Neural cell (in vitro differentiated cells): ENCODE measurements at regions not wholly inside any gene's neighbourhood (a gene's known extent, or its start where the extent isn't known, plus 50 kb on each side); places are given as distances from the start of the nearest gene placed in this dataset.

Experiments used
- H2AFZ ChIP-seq: fragments of 200-600, 300-800 bp; sonication (generic), shearing (Covaris generic); 2 replicates; pipeline ENCODE4 v1.6.0; 2014; ENCODE audit warnings: low read depth, mild to moderate bottlenecking, antibody characterized with exemption, low read length, moderate library complexity
- H3F3A ChIP-seq: fragments of 200-600 bp; shearing (Covaris generic); 2 replicates; pipeline ENCODE4 v1.6.1; 2016; ENCODE audit warnings: mild to moderate bottlenecking, moderate library complexity, mixed read lengths, antibody characterized with exemption, low read length; ENCODE audit not compliant: insufficient read depth, poor library complexity, severe bottlenecking
- H3K27ac ChIP-seq: fragments of 200-600, 300-800 bp; sonication (generic), shearing (Covaris generic); 2 replicates; pipeline ENCODE4 v1.5.1; 2014; ENCODE audit warnings: mild to moderate bottlenecking, low read length, moderate library complexity
- H3K27me3 ChIP-seq: fragments of 300-800, 200-600 bp; sonication (generic), shearing (Covaris generic); 2 replicates; pipeline ENCODE4 v1.6.0; 2014; ENCODE audit warnings: mild to moderate bottlenecking, low read depth, low read length, moderate library complexity; ENCODE audit not compliant: insufficient read depth
- H3K36me3 ChIP-seq: fragments of 300-800, 200-600 bp; sonication (generic), shearing (Covaris generic); 2 replicates; pipeline ENCODE4 v1.5.1; 2014; ENCODE audit warnings: mild to moderate bottlenecking, antibody characterized with exemption, low read length, moderate library complexity; ENCODE audit not compliant: insufficient read depth
- H3K4me2 ChIP-seq: fragments of 300-800, 200-600 bp; sonication (generic), shearing (Covaris generic); 2 replicates; pipeline ENCODE4 v1.6.0; 2014; ENCODE audit warnings: mild to moderate bottlenecking, low read length
- H3K4me3 ChIP-seq: fragments of 300-800, 200-600 bp; sonication (generic), shearing (Covaris generic); 2 replicates; pipeline ENCODE4 v1.5.1; 2014; ENCODE audit warnings: mild to moderate bottlenecking, low read length, moderate library complexity
- H3K79me2 ChIP-seq: fragments of 200-600 bp; shearing (Covaris generic); replicated peaks from 2 replicates; pipeline ENCODE4 v1.6.0; 2014; ENCODE audit warnings: mild to moderate bottlenecking, low read length, moderate library complexity; ENCODE audit not compliant: insufficient read depth
- H3K9ac ChIP-seq: fragments of 300-800, 200-600 bp; sonication (generic), shearing (Covaris generic); 2 replicates; pipeline ENCODE4 v1.6.1; 2016; ENCODE audit warnings: mild to moderate bottlenecking, low read length, mixed read lengths
- H3K9me2 ChIP-seq: fragments of 200-600 bp; shearing (Covaris generic); 2 replicates; pipeline ENCODE4 v1.6.1; 2016; ENCODE audit warnings: mild to moderate bottlenecking, low read length, mixed read lengths; ENCODE audit not compliant: insufficient read depth
- H3K9me3 ChIP-seq: fragments of 200-600, 300-800 bp; sonication (generic), shearing (Covaris generic); 2 replicates; pipeline ENCODE4 v1.6.1; 2016; ENCODE audit warnings: mild to moderate bottlenecking, mixed run types, low read length, moderate library complexity, mixed read lengths
- H4K20me1 ChIP-seq: fragments of 200-600 bp; shearing (Covaris generic); 2 replicates; pipeline ENCODE4 v1.6.1; 2016; ENCODE audit warnings: mild to moderate bottlenecking, mixed run types; ENCODE audit not compliant: insufficient read depth
- EP300 ChIP-seq: fragments of 450-650 bp; conservative IDR thresholded peaks from 2 replicates; pipeline ENCODE4 v1.6.1; 2014; ENCODE audit warnings: antibody characterized with exemption, mild to moderate bottlenecking, moderate library complexity; ENCODE audit not compliant: poor library complexity, severe bottlenecking
- EZH2 ChIP-seq: fragments of 200-600, 300-800 bp; shearing (Covaris generic), sonication (generic); IDR thresholded peaks from 2 replicates; pipeline ENCODE4 v1.6.1; 2014; ENCODE audit warnings: antibody characterized with exemption, low read length, borderline replicate concordance, mild to moderate bottlenecking; ENCODE audit not compliant: insufficient read depth, poor library complexity, severe bottlenecking
- MXI1 ChIP-seq: fragments of 450-650 bp; conservative IDR thresholded peaks from 2 replicates; pipeline ENCODE4 v1.6.1; 2014; ENCODE audit warnings: antibody characterized with exemption, mild to moderate bottlenecking; ENCODE audit not compliant: poor library complexity, severe bottlenecking
- POLR2AphosphoS5 ChIP-seq: IDR thresholded peaks from 2 replicates; pipeline ENCODE4 v1.6.1; 2012
- RAD21 ChIP-seq: fragments of 450-650 bp; conservative IDR thresholded peaks from 2 replicates; pipeline ENCODE4 v1.6.1; 2014; ENCODE audit warnings: antibody characterized with exemption, mild to moderate bottlenecking, moderate library complexity
- SMC3 ChIP-seq: fragments of 450-650 bp; conservative IDR thresholded peaks from 2 replicates; pipeline ENCODE4 v1.6.1; 2014; ENCODE audit warnings: antibody characterized with exemption, mild to moderate bottlenecking, moderate library complexity; ENCODE audit not compliant: poor library complexity
- TAF1 ChIP-seq: IDR thresholded peaks from 2 replicates; pipeline ENCODE4 v1.6.1; 2012; ENCODE audit warnings: low read depth
- TF ChIP-seq, protein P1 (sequence below): IDR thresholded peaks from 2 replicates; pipeline ENCODE4 v1.6.1; 2012; ENCODE audit warnings: borderline replicate concordance
- TF ChIP-seq, protein P2 (sequence below): fragments of 450-650 bp; IDR thresholded peaks from 2 replicates; pipeline ENCODE4 v1.5.1; 2014; ENCODE audit warnings: antibody characterized with exemption, mild to moderate bottlenecking, moderate library complexity; ENCODE audit not compliant: poor library complexity, severe bottlenecking

DNA sequence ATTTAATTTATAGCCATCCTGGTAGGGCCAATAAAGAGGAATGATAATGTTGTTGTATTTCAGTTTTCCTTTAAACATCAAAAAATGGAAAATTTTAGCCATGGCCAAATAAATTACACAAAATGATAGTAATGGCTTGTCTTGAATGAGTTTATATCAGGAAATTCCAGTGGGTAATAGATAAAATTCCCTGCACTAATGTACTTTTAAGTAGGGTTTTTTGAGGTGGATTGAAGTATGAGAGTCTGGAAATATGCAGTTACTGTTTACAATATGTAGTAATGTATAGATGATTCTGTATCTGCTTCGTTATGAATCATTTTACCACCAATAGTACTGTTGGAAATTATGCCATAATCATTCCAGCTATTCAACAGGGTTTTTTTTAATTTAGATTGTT, 219.4 kb upstream of the ROBO2 start:
- no peaks in the 10 kb centered on the region for H4K20me1 ChIP-seq
- H3K79me2 ChIP-seq, result no peaks in the 10 kb centered on the region
- H3K27me3 ChIP-seq, result no peaks in the 10 kb centered on the region
- H3K4me3 ChIP-seq, result no peak overlapping the region
- H3F3A ChIP-seq, result peaks cover 8% of the 10 kb centered on the region
- no peak overlapping the region for H3K4me2 ChIP-seq
- no peak overlapping the region for H3K27ac ChIP-seq
- no peak overlapping the region for H2AFZ ChIP-seq
- H3K36me3 ChIP-seq, result no peaks in the 10 kb centered on the region
- H3K9ac ChIP-seq, result no peak overlapping the region
- H3K9me2 ChIP-seq, result no peaks in the 10 kb centered on the region
- no peak for TF ChIP-seq POLR2AphosphoS5
- no peak for TF ChIP-seq SMC3
- TF ChIP-seq, protein P1, sequence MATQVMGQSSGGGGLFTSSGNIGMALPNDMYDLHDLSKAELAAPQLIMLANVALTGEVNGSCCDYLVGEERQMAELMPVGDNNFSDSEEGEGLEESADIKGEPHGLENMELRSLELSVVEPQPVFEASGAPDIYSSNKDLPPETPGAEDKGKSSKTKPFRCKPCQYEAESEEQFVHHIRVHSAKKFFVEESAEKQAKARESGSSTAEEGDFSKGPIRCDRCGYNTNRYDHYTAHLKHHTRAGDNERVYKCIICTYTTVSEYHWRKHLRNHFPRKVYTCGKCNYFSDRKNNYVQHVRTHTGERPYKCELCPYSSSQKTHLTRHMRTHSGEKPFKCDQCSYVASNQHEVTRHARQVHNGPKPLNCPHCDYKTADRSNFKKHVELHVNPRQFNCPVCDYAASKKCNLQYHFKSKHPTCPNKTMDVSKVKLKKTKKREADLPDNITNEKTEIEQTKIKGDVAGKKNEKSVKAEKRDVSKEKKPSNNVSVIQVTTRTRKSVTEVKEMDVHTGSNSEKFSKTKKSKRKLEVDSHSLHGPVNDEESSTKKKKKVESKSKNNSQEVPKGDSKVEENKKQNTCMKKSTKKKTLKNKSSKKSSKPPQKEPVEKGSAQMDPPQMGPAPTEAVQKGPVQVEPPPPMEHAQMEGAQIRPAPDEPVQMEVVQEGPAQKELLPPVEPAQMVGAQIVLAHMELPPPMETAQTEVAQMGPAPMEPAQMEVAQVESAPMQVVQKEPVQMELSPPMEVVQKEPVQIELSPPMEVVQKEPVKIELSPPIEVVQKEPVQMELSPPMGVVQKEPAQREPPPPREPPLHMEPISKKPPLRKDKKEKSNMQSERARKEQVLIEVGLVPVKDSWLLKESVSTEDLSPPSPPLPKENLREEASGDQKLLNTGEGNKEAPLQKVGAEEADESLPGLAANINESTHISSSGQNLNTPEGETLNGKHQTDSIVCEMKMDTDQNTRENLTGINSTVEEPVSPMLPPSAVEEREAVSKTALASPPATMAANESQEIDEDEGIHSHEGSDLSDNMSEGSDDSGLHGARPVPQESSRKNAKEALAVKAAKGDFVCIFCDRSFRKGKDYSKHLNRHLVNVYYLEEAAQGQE, result no peak
- TF ChIP-seq RAD21, result no peak
- no peak for TF ChIP-seq MXI1
- TF ChIP-seq TAF1, result no peak
- TF ChIP-seq EZH2, result no peak
- TF ChIP-seq, protein P2, sequence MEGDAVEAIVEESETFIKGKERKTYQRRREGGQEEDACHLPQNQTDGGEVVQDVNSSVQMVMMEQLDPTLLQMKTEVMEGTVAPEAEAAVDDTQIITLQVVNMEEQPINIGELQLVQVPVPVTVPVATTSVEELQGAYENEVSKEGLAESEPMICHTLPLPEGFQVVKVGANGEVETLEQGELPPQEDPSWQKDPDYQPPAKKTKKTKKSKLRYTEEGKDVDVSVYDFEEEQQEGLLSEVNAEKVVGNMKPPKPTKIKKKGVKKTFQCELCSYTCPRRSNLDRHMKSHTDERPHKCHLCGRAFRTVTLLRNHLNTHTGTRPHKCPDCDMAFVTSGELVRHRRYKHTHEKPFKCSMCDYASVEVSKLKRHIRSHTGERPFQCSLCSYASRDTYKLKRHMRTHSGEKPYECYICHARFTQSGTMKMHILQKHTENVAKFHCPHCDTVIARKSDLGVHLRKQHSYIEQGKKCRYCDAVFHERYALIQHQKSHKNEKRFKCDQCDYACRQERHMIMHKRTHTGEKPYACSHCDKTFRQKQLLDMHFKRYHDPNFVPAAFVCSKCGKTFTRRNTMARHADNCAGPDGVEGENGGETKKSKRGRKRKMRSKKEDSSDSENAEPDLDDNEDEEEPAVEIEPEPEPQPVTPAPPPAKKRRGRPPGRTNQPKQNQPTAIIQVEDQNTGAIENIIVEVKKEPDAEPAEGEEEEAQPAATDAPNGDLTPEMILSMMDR, result no peak
- no peak for TF ChIP-seq EP300
- H3K9me3 ChIP-seq, result no peaks in the 10 kb centered on the region

DNA sequence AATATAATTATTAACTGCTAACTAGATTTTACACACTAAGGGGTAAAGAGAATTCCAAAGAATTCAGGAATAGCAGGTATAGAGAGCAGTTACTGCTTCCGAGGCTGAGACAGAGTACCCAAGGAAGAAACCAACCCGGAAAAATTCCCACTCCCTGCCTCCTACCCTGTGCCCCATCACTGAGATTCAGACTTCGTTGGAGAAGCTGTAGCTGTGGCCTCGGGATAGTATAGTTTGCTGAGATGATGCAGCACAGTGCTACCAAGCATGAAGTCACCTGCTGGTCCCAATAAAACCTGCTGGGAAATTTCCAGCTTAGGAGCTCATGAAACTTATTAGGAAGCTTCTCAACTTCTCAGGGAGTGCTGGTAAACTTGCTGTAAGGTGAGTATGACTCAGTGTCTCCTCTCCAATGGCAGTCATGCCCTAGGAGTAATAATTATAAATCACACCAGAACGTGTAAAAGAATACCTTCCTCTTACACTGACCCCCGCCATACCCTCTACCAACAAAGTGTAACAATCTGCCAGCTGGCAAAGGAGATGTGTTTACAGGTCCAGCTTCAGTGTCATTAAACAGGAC, 215.2 kb upstream of the ROBO2 start:
- H3K9me3 ChIP-seq, result no peaks in the 10 kb centered on the region
- H3K27ac ChIP-seq, result no peak overlapping the region
- H3K36me3 ChIP-seq, result no peaks in the 10 kb centered on the region
- no peaks in the 10 kb centered on the region for H4K20me1 ChIP-seq
- H3K9ac ChIP-seq, result no peak overlapping the region
- H3K9me2 ChIP-seq, result no peaks in the 10 kb centered on the region
- TF ChIP-seq, protein P2, result no peak
- no peak for TF ChIP-seq TAF1
- no peak for TF ChIP-seq MXI1
- TF ChIP-seq RAD21, result no peak
- TF ChIP-seq POLR2AphosphoS5, result no peak
- TF ChIP-seq EP300, result no peak
- no peak for TF ChIP-seq SMC3
- H3K79me2 ChIP-seq, result no peaks in the 10 kb centered on the region
- no peak overlapping the region for H2AFZ ChIP-seq
- H3K27me3 ChIP-seq, result no peaks in the 10 kb centered on the region
- H3F3A ChIP-seq, result no peaks in the 10 kb centered on the region
- no peak overlapping the region for H3K4me3 ChIP-seq
- H3K4me2 ChIP-seq, result no peak overlapping the region
